Upper lobe of left lung (tissue), 6 donors: ENCODE measurements at regions not wholly inside any gene's neighbourhood (a gene's known extent, or its start where the extent isn't known, plus 50 kb on each side); places are given as distances from the start of the nearest gene placed in this dataset.

Experiments
- ATAC-seq, 2 donors: fragments of 200-7000 bp; cut with Tn5 transposase; one replicate each; pipeline ENCODE4 v1.9.1; 2022; ENCODE audit warnings: mild to moderate bottlenecking in 2 of 2, moderate library complexity in 2 of 2; ENCODE audit not compliant: low FRiP score in 2 of 2
- DNase-seq, 2 donors: peaks; one replicate each; pipeline ENCODE4 v3.0.0-alpha.2; 2019 to 2020
- H3K27ac ChIP-seq, 4 donors: fragments of 200-600 bp; sonication (generic); one replicate each; pipeline ENCODE4 v1.5.1; 2016 to 2019
- H3K27me3 ChIP-seq, 4 donors: fragments of 200-600 bp; sonication (generic); one replicate each; pipeline ENCODE4 v1.5.1; 2017 to 2019
- H3K36me3 ChIP-seq, 4 donors: fragments of 200-600 bp; sonication (generic); one replicate each; pipeline ENCODE4 v1.5.1; 2016 to 2019
- H3K4me1 ChIP-seq, 4 donors: fragments of 200-600 bp; sonication (generic); one replicate each; pipeline ENCODE4 v1.5.1; 2018 to 2019
- H3K4me3 ChIP-seq, 4 donors: fragments of 200-600 bp; sonication (generic); one replicate each; pipeline ENCODE4 v1.5.1; 2017 to 2019; ENCODE audit warnings: mild to moderate bottlenecking in 2 of 4, moderate library complexity in 1 of 4
- H3K9me3 ChIP-seq, 4 donors: fragments of 200-600 bp; sonication (generic); one replicate each; pipeline ENCODE4 v1.5.1; 2018 to 2019
- EP300 ChIP-seq, 4 donors: sonication (generic); formaldehyde crosslinking; IDR thresholded peaks; one replicate each; pipeline ENCODE4 v1.5.1; 2017; ENCODE audit warnings: antibody characterized with exemption in 4 of 4, control low read depth in 2 of 4
- POLR2A ChIP-seq, 4 donors: fragments of 450-650 bp; IDR thresholded peaks; one replicate each; pipeline ENCODE4 v1.5.1; 2016 to 2017; ENCODE audit warnings: antibody characterized with exemption in 4 of 4, mild to moderate bottlenecking in 2 of 4
- POLR2AphosphoS5 ChIP-seq, 2 donors: sonication (generic); formaldehyde crosslinking; IDR thresholded peaks; one replicate each; pipeline ENCODE4 v1.5.1; 2017; ENCODE audit warnings: antibody characterized with exemption in 2 of 2
- WGBS, 2 donors: methylation state at CpG; one replicate each; pipeline ENCODE4 v1.1.5; 2017 to 2018; 5-methylcytosine and 5-hydroxymethylcytosine counted together
- TF ChIP-seq, protein P1 (sequence below), 6 experiments: fragments of 450-650 bp in 4 of 6; fragments of 200-600 bp in 2 of 6; sonication (generic) in 2 of 6; IDR thresholded peaks; one replicate each; pipeline ENCODE4 v1.5.1; 2016 to 2019; ENCODE audit warnings: antibody characterized with exemption in 6 of 6
- donor health status: DM: no; HTN: no; CAD: no; lungs with moderate emphysema.
- donor health status: DM: no; HTN: yes; CAD: no; lungs with severe emphysema.

- H3K27me3 ChIP-seq: no peaks in the 10 kb centered on the region
- DNase-seq (no peak), ATAC-seq (no peak)
- no peaks in the 10 kb centered on the region for H3K4me1 ChIP-seq
- no peak overlapping the region for H3K27ac ChIP-seq
- TF ChIP-seq POLR2AphosphoS5 (IDR thresholded peaks at IDR 0.05) (no peak), EP300 (IDR thresholded peaks at IDR 0.05) (no peak), POLR2A (IDR thresholded peaks at IDR 0.05) (no peak)
- TF ChIP-seq, protein P1, sequence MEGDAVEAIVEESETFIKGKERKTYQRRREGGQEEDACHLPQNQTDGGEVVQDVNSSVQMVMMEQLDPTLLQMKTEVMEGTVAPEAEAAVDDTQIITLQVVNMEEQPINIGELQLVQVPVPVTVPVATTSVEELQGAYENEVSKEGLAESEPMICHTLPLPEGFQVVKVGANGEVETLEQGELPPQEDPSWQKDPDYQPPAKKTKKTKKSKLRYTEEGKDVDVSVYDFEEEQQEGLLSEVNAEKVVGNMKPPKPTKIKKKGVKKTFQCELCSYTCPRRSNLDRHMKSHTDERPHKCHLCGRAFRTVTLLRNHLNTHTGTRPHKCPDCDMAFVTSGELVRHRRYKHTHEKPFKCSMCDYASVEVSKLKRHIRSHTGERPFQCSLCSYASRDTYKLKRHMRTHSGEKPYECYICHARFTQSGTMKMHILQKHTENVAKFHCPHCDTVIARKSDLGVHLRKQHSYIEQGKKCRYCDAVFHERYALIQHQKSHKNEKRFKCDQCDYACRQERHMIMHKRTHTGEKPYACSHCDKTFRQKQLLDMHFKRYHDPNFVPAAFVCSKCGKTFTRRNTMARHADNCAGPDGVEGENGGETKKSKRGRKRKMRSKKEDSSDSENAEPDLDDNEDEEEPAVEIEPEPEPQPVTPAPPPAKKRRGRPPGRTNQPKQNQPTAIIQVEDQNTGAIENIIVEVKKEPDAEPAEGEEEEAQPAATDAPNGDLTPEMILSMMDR (IDR thresholded peaks at IDR 0.05): no peak
- H3K9me3 ChIP-seq: peaks cover 0 to 6% (median 0%) of the 10 kb centered on the region in 4 donors
- 80% methylated on average over 17 of the region's 17 CpGs for WGBS, 2 donors
- H3K36me3 ChIP-seq: no peaks in the 10 kb centered on the region
- H3K4me3 ChIP-seq: no peak overlapping the region
These were observed 92.6 kb upstream of the RAB12 start for GRCh38 chr18:8516371-8517250.

DNA sequence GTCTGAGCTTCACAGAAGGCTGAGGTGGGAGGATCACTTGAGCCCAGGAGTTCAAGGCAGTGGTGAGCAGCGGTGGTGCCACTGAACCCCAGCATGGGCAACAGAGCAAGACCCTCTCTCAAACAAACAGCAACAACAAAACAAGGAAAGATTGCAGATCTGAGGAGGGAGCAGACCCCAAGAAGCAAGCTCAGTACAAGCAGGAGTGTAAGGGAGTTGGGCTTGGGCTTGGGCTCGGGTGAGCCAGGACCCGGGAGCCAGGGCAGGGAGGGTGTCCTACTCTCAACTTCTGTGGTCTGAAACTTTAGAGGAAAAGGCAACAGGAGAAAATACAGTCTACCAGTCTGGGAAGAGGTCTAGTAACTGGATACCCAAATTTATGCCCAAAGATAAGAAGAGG lies 92.0 kb upstream of the RAB12 start:
- Histone ChIP-seq H3K9me3 (peaks cover 0 to 6% (median 0%) of the 10 kb centered on the region in 4 donors), H3K4me1 (no peaks in the 10 kb centered on the region), H3K4me3 (no peak overlapping the region), H3K36me3 (no peaks in the 10 kb centered on the region), H3K27me3 (no peaks in the 10 kb centered on the region), H3K27ac (no peak overlapping the region)
- TF ChIP-seq POLR2AphosphoS5 (IDR thresholded peaks at IDR 0.05): no peak
- TF ChIP-seq, protein P1 (IDR thresholded peaks at IDR 0.05): no peak
- TF ChIP-seq EP300 (IDR thresholded peaks at IDR 0.05): no peak
- TF ChIP-seq POLR2A (IDR thresholded peaks at IDR 0.05): no peak
- 92 to 98% methylated on average over 3 of the region's 3 CpGs for WGBS, 2 donors
- DNase-seq (no peak), ATAC-seq (no peak)

DNA sequence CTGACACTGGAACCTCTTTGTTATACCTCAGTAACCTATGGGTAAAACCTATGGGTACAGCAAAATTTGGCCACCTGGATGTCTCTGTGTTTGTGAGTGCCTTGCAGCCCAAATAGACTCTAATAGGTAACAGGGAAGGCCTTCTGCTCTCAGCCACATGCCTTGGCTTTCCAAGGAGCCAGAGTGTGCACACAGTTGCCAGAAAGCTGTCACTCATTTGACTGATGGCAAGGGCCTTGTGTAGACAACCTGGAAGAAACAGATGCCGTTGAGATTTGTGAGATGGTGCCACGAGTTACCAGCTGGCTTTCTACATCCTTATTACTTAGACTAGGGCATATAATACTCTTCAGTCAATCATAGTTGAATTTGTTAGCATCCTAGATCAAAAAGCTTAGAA lies 90.1 kb upstream of the RAB12 start:
- Histone ChIP-seq H3K36me3 (no peaks in the 10 kb centered on the region), H3K4me1 (no peaks in the 10 kb centered on the region), H3K27ac (no peak overlapping the region), H3K4me3 (no peak overlapping the region), H3K9me3 (peaks cover 0 to 6% (median 0%) of the 10 kb centered on the region in 4 donors), H3K27me3 (no peaks in the 10 kb centered on the region)
- no peak for TF ChIP-seq POLR2A (IDR thresholded peaks at IDR 0.05)
- TF ChIP-seq, protein P1 (IDR thresholded peaks at IDR 0.05): no peak
- TF ChIP-seq POLR2AphosphoS5 (IDR thresholded peaks at IDR 0.05): no peak
- ATAC-seq (no peak), DNase-seq (no peak)
- WGBS, 2 donors: 35 to 43% methylated on average over 2 of the region's 2 CpGs

DNA sequence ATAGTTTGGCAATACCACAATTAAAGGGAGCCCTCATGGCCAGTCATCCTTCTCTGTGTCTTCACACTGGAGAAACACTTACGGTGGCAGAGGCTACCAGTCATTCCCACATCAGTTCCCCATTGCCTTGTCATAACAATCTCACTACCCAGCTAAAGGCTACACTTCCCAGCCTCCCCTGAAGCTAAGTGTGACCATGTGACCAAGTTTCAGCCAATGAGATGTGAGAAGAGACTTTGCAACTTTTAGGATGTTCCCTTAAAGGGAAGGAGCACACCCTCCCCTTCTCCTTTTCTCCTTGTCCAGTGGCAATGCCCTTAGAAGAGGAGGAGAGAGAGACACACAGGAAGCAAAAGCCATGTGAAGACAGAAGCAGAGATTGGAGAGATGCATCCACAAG lies 89.0 kb upstream of the RAB12 start:
- Histone ChIP-seq H3K27ac (no peak overlapping the region), H3K9me3 (peaks cover 0 to 6% (median 0%) of the 10 kb centered on the region in 4 donors), H3K27me3 (no peaks in the 10 kb centered on the region), H3K36me3 (no peaks in the 10 kb centered on the region), H3K4me3 (no peak overlapping the region), H3K4me1 (no peaks in the 10 kb centered on the region)
- DNase-seq (no peak), ATAC-seq (no peak)
- 89 to 96% methylated on average over 1 of the region's 1 CpG for WGBS, 2 donors
- TF ChIP-seq POLR2AphosphoS5 (IDR thresholded peaks at IDR 0.05): no peak
- no peak for TF ChIP-seq POLR2A (IDR thresholded peaks at IDR 0.05)
- no peak for TF ChIP-seq EP300 (IDR thresholded peaks at IDR 0.05)
- TF ChIP-seq, protein P1 (IDR thresholded peaks at IDR 0.05): no peak

GRCh38 chr18:8522756-8523155 lies 86.5 kb upstream of the RAB12 start:
- no peaks in the 10 kb centered on the region for H3K27me3 ChIP-seq
- no peak overlapping the region for H3K4me3 ChIP-seq
- no peak for TF ChIP-seq EP300 (IDR thresholded peaks at IDR 0.05)
- TF ChIP-seq, protein P1 (IDR thresholded peaks at IDR 0.05): no peak
- no peak for TF ChIP-seq POLR2AphosphoS5 (IDR thresholded peaks at IDR 0.05)
- TF ChIP-seq POLR2A (IDR thresholded peaks at IDR 0.05): no peak
- H3K4me1 ChIP-seq: no peaks in the 10 kb centered on the region
- ATAC-seq (no peak), DNase-seq (no peak)
- no peak overlapping the region for H3K27ac ChIP-seq
- peaks cover 0 to 6% (median 0%) of the 10 kb centered on the region in 4 donors for H3K9me3 ChIP-seq
- no peaks in the 10 kb centered on the region for H3K36me3 ChIP-seq
- 73 to 92% methylated on average over 3 to 4 of the region's 4 CpGs for WGBS, 2 donors
